Loucy (cell line): ENCODE measurements at regions not wholly inside any gene's neighbourhood (a gene's known extent, or its start where the extent isn't known, plus 50 kb on each side); places are given as distances from the start of the nearest gene placed in this dataset.

ENCODE experiments used
- CTCF ChIP-seq: fragments of 200-600 bp; sonication (generic); conservative IDR thresholded peaks from 2 replicates; pipeline ENCODE4 v1.5.1; 2014; ENCODE audit warnings: mild to moderate bottlenecking, antibody characterized with exemption, low read length
- EZH2phosphoT487 ChIP-seq: fragments of 200-600 bp; IDR thresholded peaks from 2 replicates; pipeline ENCODE4 v1.6.1; 2018; ENCODE audit warnings: antibody characterized with exemption, mild to moderate bottlenecking, moderate library complexity, borderline replicate concordance

GRCh38 chr4:159434114-159434870 lies 331.4 kb downstream of the RAPGEF2 start:
- TF ChIP-seq CTCF = no peak
- TF ChIP-seq EZH2phosphoT487 = no peak
